H9 (cell line): ENCODE measurements at regions not wholly inside any gene's neighbourhood (a gene's known extent, or its start where the extent isn't known, plus 50 kb on each side); places are given as distances from the start of the nearest gene placed in this dataset.

Experiments used
- DNase-seq: peaks from one replicate; pipeline ENCODE4 v3.0.0-alpha.2; 2017
- H2AFZ ChIP-seq: one replicate; pipeline ENCODE4 v1.6.1; 2013; ENCODE audit warnings: mild to moderate bottlenecking, low read length, control low read depth, moderate library complexity
- H2AK5ac ChIP-seq: 2 replicates; pipeline ENCODE4 v1.6.1; 2013; ENCODE audit warnings: low read length, control low read depth, mixed read lengths; ENCODE audit not compliant: insufficient read length
- H2BK120ac ChIP-seq: one replicate; pipeline ENCODE4 v1.6.1; 2013; ENCODE audit warnings: low read depth, mild to moderate bottlenecking, low read length, control low read depth, inconsistent platforms; ENCODE audit not compliant: poor library complexity, severe bottlenecking
- H2BK12ac ChIP-seq: 2 replicates; pipeline ENCODE4 v1.6.1; 2013; ENCODE audit warnings: low read length, control low read depth, mixed read lengths, low read depth; ENCODE audit not compliant: insufficient read length
- H2BK15ac ChIP-seq: 2 replicates; pipeline ENCODE4 v1.6.1; 2013; ENCODE audit warnings: low read depth, low read length, control low read depth
- H2BK20ac ChIP-seq: one replicate; pipeline ENCODE4 v1.6.1; 2013; ENCODE audit warnings: low read depth, mild to moderate bottlenecking, low read length, control low read depth, inconsistent platforms; ENCODE audit not compliant: poor library complexity, severe bottlenecking
- H2BK5ac ChIP-seq: 2 replicates; pipeline ENCODE4 v1.6.1; 2013; ENCODE audit warnings: low read length, control low read depth, mixed read lengths; ENCODE audit not compliant: insufficient read length
- H3K14ac ChIP-seq: 2 replicates; pipeline ENCODE4 v1.6.1; 2013; ENCODE audit warnings: low read length, control low read depth; ENCODE audit not compliant: insufficient read depth
- H3K18ac ChIP-seq: 2 replicates; pipeline ENCODE4 v1.6.1; 2013; ENCODE audit warnings: low read depth, mild to moderate bottlenecking, mixed read lengths, low read length, control low read depth; ENCODE audit not compliant: insufficient read length
- H3K23ac ChIP-seq: 2 replicates; pipeline ENCODE4 v1.6.1; 2013; ENCODE audit warnings: low read length, control low read depth, mixed read lengths, low read depth; ENCODE audit not compliant: insufficient read length
- H3K23me2 ChIP-seq: 2 replicates; pipeline ENCODE4 v1.6.1; 2013; ENCODE audit warnings: low read depth, mild to moderate bottlenecking, mixed read lengths, low read length, control low read depth; ENCODE audit not compliant: insufficient read length, poor library complexity, severe bottlenecking
- H3K27ac ChIP-seq: 2 replicates; pipeline ENCODE4 v1.5.1; 2013; ENCODE audit warnings: low read length, control low read depth, mixed read lengths, low read depth; ENCODE audit not compliant: insufficient read length
- H3K27me3 ChIP-seq: 2 replicates; pipeline ENCODE4 v1.6.1; 2013; ENCODE audit warnings: low read length, control low read depth, inconsistent platforms; ENCODE audit not compliant: insufficient read depth
- H3K4ac ChIP-seq: 2 replicates; pipeline ENCODE4 v1.6.1; 2013; ENCODE audit warnings: low read depth, mild to moderate bottlenecking, control low read depth, inconsistent platforms, low read length, moderate library complexity
- H3K4me1 ChIP-seq: 2 replicates; pipeline ENCODE4 v1.6.1; 2013; ENCODE audit warnings: low read length, control low read depth, inconsistent platforms; ENCODE audit not compliant: insufficient read depth
- H3K4me2 ChIP-seq: 2 replicates; pipeline ENCODE4 v1.6.1; 2013; ENCODE audit warnings: low read length, control low read depth, mixed read lengths; ENCODE audit not compliant: insufficient read length, insufficient read depth
- H3K56ac ChIP-seq: 2 replicates; pipeline ENCODE4 v1.6.1; 2013; ENCODE audit warnings: low read depth, mild to moderate bottlenecking, mixed read lengths, low read length, control low read depth; ENCODE audit not compliant: insufficient read length
- H3K79me1 ChIP-seq: 2 replicates; pipeline ENCODE4 v1.6.1; 2013; ENCODE audit warnings: low read depth, mild to moderate bottlenecking, moderate library complexity, low read length, control low read depth, inconsistent platforms; ENCODE audit not compliant: insufficient read depth, poor library complexity, severe bottlenecking
- H3K79me2 ChIP-seq: 2 replicates; pipeline ENCODE4 v1.6.1; 2013; ENCODE audit warnings: low read length, control low read depth, inconsistent platforms; ENCODE audit not compliant: insufficient read depth
- H3K9ac ChIP-seq: 2 replicates; pipeline ENCODE4 v1.6.1; 2013; ENCODE audit warnings: low read length, control low read depth, mixed read lengths; ENCODE audit not compliant: insufficient read length; ENCODE audit errors: extremely low read depth
- H3K9me3 ChIP-seq: one replicate; pipeline ENCODE4 v1.6.1; 2013; ENCODE audit warnings: low read depth, low read length, inconsistent platforms; ENCODE audit not compliant: control insufficient read depth
- H3T11ph ChIP-seq: one replicate; pipeline ENCODE4 v1.6.1; 2013; ENCODE audit warnings: mild to moderate bottlenecking, low read length, control low read depth, inconsistent platforms
- H4K20me1 ChIP-seq: one replicate; pipeline ENCODE4 v1.6.1; 2013; ENCODE audit not compliant: control insufficient read depth, insufficient read length, insufficient read depth
- H4K5ac ChIP-seq: 2 replicates; pipeline ENCODE4 v1.6.1; 2013; ENCODE audit warnings: low read depth, mild to moderate bottlenecking, mixed read lengths, low read length, control low read depth; ENCODE audit not compliant: insufficient read length
- H4K8ac ChIP-seq: replicated peaks from 2 replicates; pipeline ENCODE4 v1.6.1; 2013; ENCODE audit warnings: low read length, control low read depth, mixed read lengths, low read depth; ENCODE audit not compliant: insufficient read length
- H4K91ac ChIP-seq: 2 replicates; pipeline ENCODE4 v1.6.1; 2013; ENCODE audit warnings: low read depth, mild to moderate bottlenecking, moderate library complexity, mixed read lengths, low read length, control low read depth; ENCODE audit not compliant: insufficient read length
- H3K27ac Mint-ChIP-seq, 3 experiments: 2 replicates in 2 of 3; 3 replicates in 1 of 3; pipeline ENCODE4 v1.8.0; 2020 to 2021; ENCODE audit warnings: mixed read lengths in 3 of 3, mild to moderate bottlenecking in 1 of 3, moderate library complexity in 1 of 3
- H3K27me3 Mint-ChIP-seq: 2 replicates; pipeline ENCODE4 v1.8.0; 2021; ENCODE audit warnings: low read depth, mild to moderate bottlenecking, moderate library complexity, mixed read lengths
- H3K36me3 Mint-ChIP-seq, 3 experiments: 2 replicates in 2 of 3; 3 replicates in 1 of 3; pipeline ENCODE4 v1.8.0; 2020 to 2021; ENCODE audit warnings: low read depth in 3 of 3, mixed read lengths in 3 of 3; ENCODE audit not compliant: insufficient read depth in 1 of 3
- H3K4me1 Mint-ChIP-seq, 2 experiments: 2 replicates each; pipeline ENCODE4 v1.8.0; 2020; ENCODE audit warnings: mixed read lengths in 2 of 2
- H3K4me3 Mint-ChIP-seq, 2 experiments: 2 replicates in 1 of 2; 3 replicates in 1 of 2; pipeline ENCODE4 v1.8.0; 2020 to 2021; ENCODE audit warnings: mild to moderate bottlenecking in 2 of 2, mixed read lengths in 2 of 2, moderate library complexity in 1 of 2
- H3K9me3 Mint-ChIP-seq, 2 experiments: 2 replicates in 1 of 2; 3 replicates in 1 of 2; pipeline ENCODE4 v1.8.0; 2020; ENCODE audit warnings: mild to moderate bottlenecking in 2 of 2, mixed read lengths in 2 of 2, moderate library complexity in 1 of 2
- WGBS: extraction: QIAGEN DNeasy Blood & Tissue Kit; methylation state at CpG from one replicate; pipeline ENCODE4 v1.1.7; 2013; ENCODE audit warnings: missing lambda C conversion rate, low lambda C conversion rate, mixed read lengths; ENCODE audit not compliant: insufficient read length; ENCODE audit errors: extremely low coverage; 5-methylcytosine and 5-hydroxymethylcytosine counted together
- TF ChIP-seq, protein P1 (sequence below): fragments of 200-600 bp; sonication (generic); conservative IDR thresholded peaks from 3 replicates; pipeline ENCODE4 v1.8.0; 2021; ENCODE audit warnings: antibody characterized with exemption, mild to moderate bottlenecking

DNA sequence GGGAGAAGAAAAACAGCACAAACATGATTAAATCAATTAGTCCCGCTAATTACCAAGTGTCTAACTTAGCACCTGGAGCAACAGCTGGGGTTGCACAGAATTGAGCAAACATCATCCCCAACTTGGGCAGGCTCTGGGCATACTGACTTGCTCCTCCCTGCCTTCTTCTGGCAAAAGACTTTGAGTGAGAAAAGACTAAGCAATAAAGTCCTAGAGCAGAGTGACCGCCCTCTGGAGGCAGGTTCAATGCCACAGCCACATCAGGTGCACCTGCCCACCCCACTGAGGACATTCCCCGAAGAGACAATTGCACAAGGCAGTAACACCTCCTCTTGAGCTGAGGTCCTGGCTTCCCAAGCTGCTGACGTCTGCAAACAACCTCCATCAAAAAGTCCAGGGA lies 358.3 kb downstream of the SOX9 start:
- Histone ChIP-seq H3K18ac (no peak overlapping the region), H3K27me3 (no peaks in the 10 kb centered on the region), H2BK20ac (no peak overlapping the region), H2AFZ (no peak overlapping the region), H3K79me1 (no peaks in the 10 kb centered on the region), H3K23me2 (no peaks in the 10 kb centered on the region), H2BK5ac (no peak overlapping the region), H2BK15ac (no peak overlapping the region), H3K14ac (no peak overlapping the region), H3K4me2 (no peak overlapping the region), H4K91ac (no peak overlapping the region), H3K79me2 (no peaks in the 10 kb centered on the region), H4K20me1 (no peaks in the 10 kb centered on the region), H3K27ac (no peak overlapping the region), H3K9me3 (no peaks in the 10 kb centered on the region), H3K4me1 (peaks cover 20% of the 10 kb centered on the region), H3K23ac (no peak overlapping the region), H2BK120ac (no peak overlapping the region), H2AK5ac (no peak overlapping the region), H2BK12ac (no peak overlapping the region), H4K5ac (no peak overlapping the region), H3K56ac (no peak overlapping the region), H4K8ac (no peak overlapping the region), H3K4ac (no peak overlapping the region), H3T11ph (no peak overlapping the region), H3K9ac (no peak overlapping the region)
- no CpG with 5 or more reads among the region's 4 CpGs for WGBS
- no peak overlapping the region for H3K4me3 Mint-ChIP-seq
- peaks cover 0 to 15% of the 10 kb centered on the region in 2 experiments; a peak in 4 of 5 replicates for H3K9me3 Mint-ChIP-seq
- peaks cover 46% of the 10 kb centered on the region in 2 experiments for H3K4me1 Mint-ChIP-seq
- H3K27me3 Mint-ChIP-seq = peaks cover 3% of the 10 kb centered on the region; the same call in 1 of the 2 replicates
- TF ChIP-seq, protein P1, sequence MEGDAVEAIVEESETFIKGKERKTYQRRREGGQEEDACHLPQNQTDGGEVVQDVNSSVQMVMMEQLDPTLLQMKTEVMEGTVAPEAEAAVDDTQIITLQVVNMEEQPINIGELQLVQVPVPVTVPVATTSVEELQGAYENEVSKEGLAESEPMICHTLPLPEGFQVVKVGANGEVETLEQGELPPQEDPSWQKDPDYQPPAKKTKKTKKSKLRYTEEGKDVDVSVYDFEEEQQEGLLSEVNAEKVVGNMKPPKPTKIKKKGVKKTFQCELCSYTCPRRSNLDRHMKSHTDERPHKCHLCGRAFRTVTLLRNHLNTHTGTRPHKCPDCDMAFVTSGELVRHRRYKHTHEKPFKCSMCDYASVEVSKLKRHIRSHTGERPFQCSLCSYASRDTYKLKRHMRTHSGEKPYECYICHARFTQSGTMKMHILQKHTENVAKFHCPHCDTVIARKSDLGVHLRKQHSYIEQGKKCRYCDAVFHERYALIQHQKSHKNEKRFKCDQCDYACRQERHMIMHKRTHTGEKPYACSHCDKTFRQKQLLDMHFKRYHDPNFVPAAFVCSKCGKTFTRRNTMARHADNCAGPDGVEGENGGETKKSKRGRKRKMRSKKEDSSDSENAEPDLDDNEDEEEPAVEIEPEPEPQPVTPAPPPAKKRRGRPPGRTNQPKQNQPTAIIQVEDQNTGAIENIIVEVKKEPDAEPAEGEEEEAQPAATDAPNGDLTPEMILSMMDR = peak; percentile 57
- H3K36me3 Mint-ChIP-seq = peaks cover 0 to 15% (median 2%) of the 10 kb centered on the region in 3 experiments; a peak in 2 of 7 replicates
- H3K27ac Mint-ChIP-seq = no peak overlapping the region; a peak in 1 of 7 replicates
- DNase-seq = no peak
